Ishikawa (cell line): ENCODE measurements at regions not wholly inside any gene's neighbourhood (a gene's known extent, or its start where the extent isn't known, plus 50 kb on each side); places are given as distances from the start of the nearest gene placed in this dataset.

Experiments
- CEBPB ChIP-seq: IDR thresholded peaks from 2 replicates; pipeline ENCODE4 v1.6.1; 2012
- EGR1 ChIP-seq: IDR thresholded peaks from 2 replicates; pipeline ENCODE4 v1.6.1; 2012
- EP300 ChIP-seq: IDR thresholded peaks from 2 replicates; pipeline ENCODE4 v1.6.1; 2012; ENCODE audit warnings: borderline replicate concordance
- FOXM1 ChIP-seq: IDR thresholded peaks from 2 replicates; pipeline ENCODE4 v1.6.1; 2012; ENCODE audit warnings: low read depth, borderline replicate concordance
- MAX ChIP-seq: IDR thresholded peaks from 2 replicates; pipeline ENCODE4 v1.6.1; 2012
- NFIC ChIP-seq: IDR thresholded peaks from 2 replicates; pipeline ENCODE4 v1.6.1; 2012
- RAD21 ChIP-seq: IDR thresholded peaks from 2 replicates; pipeline ENCODE4 v1.6.1; 2012; ENCODE audit warnings: low read depth
- REST ChIP-seq: IDR thresholded peaks from 2 replicates; pipeline ENCODE4 v1.6.1; 2012; ENCODE audit warnings: low read depth, mild to moderate bottlenecking
- TAF1 ChIP-seq: IDR thresholded peaks from 2 replicates; pipeline ENCODE4 v1.6.1; 2012; ENCODE audit warnings: low read depth, mild to moderate bottlenecking
- TCF12 ChIP-seq: IDR thresholded peaks from 2 replicates; pipeline ENCODE4 v1.6.1; 2012; ENCODE audit warnings: low read depth
- TEAD4 ChIP-seq: IDR thresholded peaks from 2 replicates; pipeline ENCODE4 v1.6.1; 2012
- YY1 ChIP-seq: IDR thresholded peaks from 2 replicates; pipeline ENCODE4 v1.6.1; 2012; ENCODE audit warnings: low read depth
- ZBTB7A ChIP-seq: IDR thresholded peaks from 2 replicates; pipeline ENCODE4 v1.6.1; 2012; ENCODE audit warnings: low read depth

- TF ChIP-seq YY1 (no peak), TAF1 (no peak), CEBPB (no peak), RAD21 (peak; percentile 34), MAX (no peak), ZBTB7A (no peak), EGR1 (no peak), TCF12 (no peak), EP300 (no peak), NFIC (no peak), REST (no peak), FOXM1 (no peak), TEAD4 (no peak)
Observed at GRCh38 chr2:219737270-219737691, 109.9 kb downstream of the SLC4A3 start.
